TTC549 (cell line): ENCODE measurements at regions not wholly inside any gene's neighbourhood (a gene's known extent, or its start where the extent isn't known, plus 50 kb on each side); places are given as distances from the start of the nearest gene placed in this dataset.
"Not testable (repeated sequence)": the region's sequence is repeated elsewhere in the genome, so short reads cannot be mapped to it uniquely, and the experiment has no call there.

Experiments
- FAIRE-seq: peaks from 2 replicates; lab custom pipeline; 2012; peaks lifted over from hg19 to GRCh38; lab: Jason Lieb, UNC

DNA sequence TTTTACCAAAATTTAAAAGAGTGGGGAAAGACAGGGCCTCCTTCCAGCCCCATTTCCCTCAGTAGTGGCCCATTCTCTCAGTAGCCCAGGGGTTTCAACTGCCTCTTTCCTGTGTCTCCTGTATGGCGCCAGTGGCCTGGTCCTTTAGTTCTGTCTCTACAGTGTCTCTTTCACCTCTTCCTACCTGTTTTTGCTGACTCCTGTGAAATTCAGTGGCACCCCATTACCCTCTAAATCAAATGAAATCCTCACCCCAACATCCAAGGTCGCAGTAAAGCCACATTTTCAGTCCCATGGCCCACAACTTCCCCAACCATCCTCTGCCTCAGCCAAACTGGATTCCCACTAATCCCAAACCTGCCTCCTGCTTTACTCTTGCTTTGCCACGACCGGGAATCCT is 200.7 kb downstream of the IPMK start:
- FAIRE-seq = no peak

GRCh38 chr10:58066126-58066525 is 201.6 kb downstream of the IPMK start:
- no peak for FAIRE-seq

DNA sequence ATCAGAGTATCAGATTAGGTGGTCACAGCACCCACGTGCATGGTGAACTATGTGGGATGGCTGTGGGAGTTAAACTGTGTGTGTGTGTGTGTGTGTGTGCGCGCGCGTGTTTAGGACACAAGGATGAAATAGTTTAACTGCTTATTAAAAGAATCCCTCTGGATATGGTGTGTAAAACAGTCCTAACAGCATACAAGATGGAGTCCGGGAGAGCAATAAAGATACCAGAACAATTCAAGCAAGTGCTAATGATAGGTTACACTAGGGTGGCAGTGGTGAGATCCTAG is 202.2 kb downstream of the IPMK start:
- FAIRE-seq = no peak

DNA sequence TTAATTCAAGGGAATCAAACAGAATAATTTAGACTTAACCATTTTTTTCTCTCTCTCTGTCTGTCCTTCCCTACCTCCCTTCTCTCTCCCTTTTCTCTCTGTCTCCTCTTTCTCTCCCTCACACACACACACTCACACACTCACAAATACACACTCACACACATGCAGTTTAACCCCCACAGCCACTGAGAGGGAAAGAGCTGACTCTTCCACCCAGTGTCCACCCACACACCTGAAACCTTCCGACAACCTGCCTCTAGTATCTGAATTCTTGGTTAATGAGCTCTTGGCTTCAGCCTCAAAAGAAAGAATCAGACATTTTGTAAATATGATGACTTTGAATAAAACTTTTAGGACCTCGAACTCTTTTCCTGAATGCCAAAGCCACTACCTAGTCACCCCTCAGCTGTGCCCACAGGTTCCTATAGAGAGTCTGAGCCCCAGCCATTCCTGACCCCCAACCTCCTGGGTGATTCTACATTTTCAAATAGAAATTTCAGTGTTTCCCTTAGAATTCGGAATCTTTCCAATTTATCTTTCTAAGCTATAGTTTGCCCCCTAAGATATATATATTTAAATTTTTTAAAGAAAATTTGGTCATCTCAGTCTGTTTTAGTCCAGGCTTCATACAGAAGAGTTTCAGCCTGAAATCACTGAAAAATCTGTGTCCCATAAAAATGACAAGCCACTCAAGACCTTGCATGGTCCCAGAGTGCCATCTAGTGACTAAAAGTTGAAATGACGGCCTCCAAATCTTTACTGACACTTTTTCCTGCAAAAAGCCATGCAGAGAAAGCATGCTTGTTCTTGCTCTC is 202.8 kb downstream of the IPMK start:
- peak; percentile 48 for FAIRE-seq

DNA sequence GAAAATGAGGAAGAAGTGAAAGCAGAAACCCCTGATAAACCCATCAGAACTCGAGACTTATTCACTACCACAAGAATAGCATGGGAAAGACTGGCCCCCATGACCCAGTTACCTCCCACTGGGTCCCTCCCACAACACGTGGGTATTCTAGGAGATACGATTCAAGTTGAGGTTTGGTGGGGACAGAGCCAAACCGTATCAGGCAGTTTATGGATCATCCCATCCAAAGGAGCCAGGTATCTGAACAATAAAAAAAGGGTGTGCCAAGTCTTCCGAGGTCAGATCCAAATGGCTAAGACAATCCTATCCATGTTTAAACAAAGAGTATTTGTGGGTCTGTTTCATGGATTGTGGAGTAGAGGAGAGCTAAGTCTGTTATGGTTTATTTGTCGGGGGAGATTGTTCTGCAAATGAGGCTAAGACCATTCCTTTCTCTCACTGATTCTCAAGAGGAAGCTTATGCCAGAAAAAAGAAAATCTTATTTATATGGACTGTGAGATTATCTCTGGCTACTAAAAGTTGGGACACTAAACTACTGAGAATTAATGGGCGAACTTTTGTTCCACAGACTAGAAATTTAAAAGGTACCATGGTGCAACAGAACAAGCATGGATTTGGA is 203.7 kb downstream of the IPMK start:
- no peak for FAIRE-seq

GRCh38 chr10:58058683-58059082 is 209.0 kb downstream of the IPMK start:
- FAIRE-seq = not testable (repeated sequence)

DNA sequence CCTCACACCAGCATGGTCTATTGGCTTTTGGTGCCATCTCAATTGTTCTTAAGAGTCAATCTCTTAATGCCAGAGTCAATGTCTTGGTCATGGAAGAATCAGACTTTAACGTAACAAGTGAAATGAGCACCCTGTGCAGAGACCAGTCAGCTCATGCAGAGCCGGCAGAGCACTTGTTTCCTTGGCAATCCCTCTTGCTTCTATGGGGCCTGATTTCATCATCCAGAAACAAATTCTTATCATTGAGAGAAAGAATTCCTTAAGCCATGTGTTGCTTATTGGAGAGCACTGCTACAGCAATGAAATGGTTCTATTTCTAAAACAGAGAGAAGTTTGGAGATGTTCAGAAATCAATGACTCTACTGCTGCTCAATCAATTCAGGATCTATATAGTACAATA is 212.8 kb downstream of the IPMK start:
- no peak for FAIRE-seq

DNA sequence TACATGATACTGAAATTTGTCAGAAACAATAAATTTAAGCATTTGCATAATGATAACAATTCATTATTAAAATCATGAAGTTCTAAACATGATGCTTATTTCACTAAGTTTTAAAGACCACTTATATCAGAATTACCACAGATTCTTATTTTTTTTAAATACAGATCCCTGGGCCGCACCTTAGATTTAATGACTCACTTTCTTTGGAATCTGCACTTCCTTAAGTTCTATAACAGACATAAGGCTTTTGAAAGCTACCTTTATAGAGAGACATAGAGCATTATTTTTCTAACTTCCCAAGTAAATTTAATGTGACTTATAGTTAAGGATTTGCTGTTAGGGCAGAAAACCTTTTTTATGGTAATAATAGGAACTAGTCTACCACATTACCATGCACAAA is 214.9 kb downstream of the IPMK start:
- no peak for FAIRE-seq

- no peak for FAIRE-seq
Observed at GRCh38 chr10:58050575-58050974, 217.1 kb downstream of the IPMK start.

DNA sequence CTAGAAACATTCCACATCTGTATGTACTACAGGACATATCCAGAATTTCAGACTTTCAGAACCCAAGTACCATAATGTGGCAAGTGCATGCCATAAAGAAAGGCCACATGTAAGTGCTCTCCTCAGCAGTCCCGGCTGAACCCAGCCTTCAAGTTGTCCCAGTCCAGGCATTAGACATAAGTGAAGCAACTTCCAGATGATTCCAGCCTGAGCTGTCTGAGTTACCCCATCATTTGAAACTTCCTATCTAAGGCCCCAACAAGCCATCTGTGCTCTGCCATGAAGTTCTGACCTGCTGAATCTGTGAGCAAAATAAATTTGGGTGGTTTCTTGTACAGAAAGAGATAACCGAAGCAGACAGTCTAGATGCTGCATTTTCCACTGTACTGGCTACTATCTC is 218.8 kb downstream of the IPMK start:
- FAIRE-seq = no peak

- FAIRE-seq = no peak
Observed at GRCh38 chr10:58044072-58044471, 223.6 kb downstream of the IPMK start.

DNA sequence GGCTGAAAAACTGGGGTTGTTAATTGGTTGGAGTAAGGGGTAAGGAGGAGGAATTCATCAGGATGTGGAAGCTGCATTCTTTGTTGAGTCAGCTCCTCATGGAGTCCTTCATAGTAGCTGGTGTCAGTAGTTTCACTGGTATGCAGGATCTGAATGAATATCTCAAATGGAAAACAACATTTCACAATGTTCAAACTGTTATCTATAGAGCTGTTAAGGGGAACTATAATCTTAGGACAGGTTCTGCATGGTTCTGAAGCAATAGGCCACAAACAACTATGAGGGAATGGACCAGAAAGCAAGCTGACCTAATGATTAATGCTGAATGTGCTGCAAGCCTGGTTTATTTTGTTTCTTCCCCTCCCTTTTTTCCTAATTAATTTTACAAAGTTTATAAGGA is 225.8 kb downstream of the IPMK start:
- no peak for FAIRE-seq

DNA sequence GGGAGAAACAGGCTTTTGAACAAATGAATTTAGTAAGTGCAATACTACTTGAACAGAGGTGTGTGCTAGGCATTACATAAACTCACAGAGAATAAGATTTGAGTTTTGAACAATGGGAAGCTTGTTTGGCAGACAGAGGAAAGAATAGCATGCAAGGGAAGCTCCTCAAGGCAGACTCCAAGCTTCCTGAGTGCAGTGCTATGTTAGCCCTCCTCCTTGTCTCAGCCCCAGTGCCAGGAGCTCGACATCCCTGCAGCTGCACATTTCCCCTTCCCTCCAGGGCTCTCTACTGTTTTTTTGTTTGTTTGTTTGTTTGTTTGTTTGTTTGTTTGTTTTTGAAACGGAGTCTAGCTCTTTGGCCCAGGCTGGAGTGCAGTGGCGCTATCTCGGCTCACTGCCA is 237.5 kb downstream of the IPMK start:
- FAIRE-seq = no peak

DNA sequence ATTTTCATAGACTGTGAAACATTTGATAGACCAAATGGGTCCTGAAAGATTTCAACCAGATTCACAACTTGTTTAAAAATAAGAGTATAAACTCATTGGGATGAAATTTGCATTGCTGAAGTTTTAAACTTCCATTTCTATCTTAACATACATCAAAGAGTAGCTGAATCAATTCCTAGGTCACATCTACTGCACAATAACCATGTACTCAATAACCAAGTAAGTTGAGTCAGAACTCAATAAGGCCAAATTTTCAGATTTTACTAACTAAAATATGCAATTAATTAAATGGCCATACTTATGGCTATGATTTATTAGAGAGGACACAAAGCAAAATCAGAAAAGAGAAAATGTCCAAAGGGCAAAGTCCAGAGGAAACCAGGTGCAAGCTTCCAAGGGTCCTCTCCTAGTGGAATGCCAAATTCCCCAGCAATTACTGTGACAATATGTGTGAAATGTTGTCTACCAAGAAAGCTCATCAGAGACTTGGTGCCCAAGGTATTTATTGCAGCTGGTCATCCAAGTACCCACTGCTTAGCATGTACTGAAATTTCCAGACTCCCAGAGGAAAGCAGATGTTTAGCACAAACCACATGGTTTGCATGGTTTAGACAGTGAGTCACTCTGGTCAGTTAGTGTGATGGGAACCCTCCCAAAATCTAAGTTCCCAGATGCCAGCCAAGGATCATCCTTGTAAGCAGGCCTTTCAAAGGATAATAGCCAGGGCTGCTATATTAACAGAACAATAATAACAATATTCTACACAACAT is 238.9 kb downstream of the IPMK start:
- FAIRE-seq = no peak

GRCh38 chr10:58027426-58027825 is 240.3 kb downstream of the IPMK start:
- FAIRE-seq = no peak

GRCh38 chr10:58026036-58026435 is 241.7 kb downstream of the IPMK start:
- FAIRE-seq = no peak

- no peak for FAIRE-seq
Observed at GRCh38 chr10:58023341-58024073, 244.2 kb downstream of the IPMK start.

GRCh38 chr10:58019863-58020537 is 247.7 kb downstream of the IPMK start:
- FAIRE-seq = no peak

- FAIRE-seq = no peak
Observed at GRCh38 chr10:58017719-58018367, 249.9 kb downstream of the IPMK start.

GRCh38 chr10:58016614-58017013 is 251.1 kb downstream of the IPMK start:
- FAIRE-seq = no peak

- no peak for FAIRE-seq
Observed at GRCh38 chr10:58014436-58014835, 253.3 kb downstream of the IPMK start.

DNA sequence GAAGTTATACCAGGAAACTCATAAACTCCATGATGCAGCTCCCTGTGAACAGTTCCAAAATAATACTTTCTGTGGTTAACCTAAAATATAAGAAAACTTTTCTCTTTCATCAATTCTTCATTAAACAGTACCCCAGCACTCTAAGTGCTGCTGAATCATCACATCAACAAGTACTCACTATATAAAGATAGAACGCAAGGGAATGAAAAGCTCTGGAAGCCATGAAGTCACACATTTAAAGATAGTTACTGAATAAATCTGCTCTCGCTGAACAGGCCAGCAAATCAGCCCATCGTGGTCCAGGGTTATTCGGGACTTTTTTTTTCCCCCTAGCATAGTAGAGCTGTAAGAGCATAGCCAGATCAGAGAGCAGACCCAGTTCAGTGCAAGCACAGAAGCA is 254.3 kb downstream of the IPMK start:
- no peak for FAIRE-seq
